ENCODE measurements at regions not wholly inside any gene's neighbourhood (a gene's known extent, or its start where the extent isn't known, plus 50 kb on each side); places are given as distances from the start of the nearest gene placed in this dataset.
"Not testable (repeated sequence)": the region's sequence is repeated elsewhere in the genome, so short reads cannot be mapped to it uniquely, and the experiment has no call there.

DNA sequence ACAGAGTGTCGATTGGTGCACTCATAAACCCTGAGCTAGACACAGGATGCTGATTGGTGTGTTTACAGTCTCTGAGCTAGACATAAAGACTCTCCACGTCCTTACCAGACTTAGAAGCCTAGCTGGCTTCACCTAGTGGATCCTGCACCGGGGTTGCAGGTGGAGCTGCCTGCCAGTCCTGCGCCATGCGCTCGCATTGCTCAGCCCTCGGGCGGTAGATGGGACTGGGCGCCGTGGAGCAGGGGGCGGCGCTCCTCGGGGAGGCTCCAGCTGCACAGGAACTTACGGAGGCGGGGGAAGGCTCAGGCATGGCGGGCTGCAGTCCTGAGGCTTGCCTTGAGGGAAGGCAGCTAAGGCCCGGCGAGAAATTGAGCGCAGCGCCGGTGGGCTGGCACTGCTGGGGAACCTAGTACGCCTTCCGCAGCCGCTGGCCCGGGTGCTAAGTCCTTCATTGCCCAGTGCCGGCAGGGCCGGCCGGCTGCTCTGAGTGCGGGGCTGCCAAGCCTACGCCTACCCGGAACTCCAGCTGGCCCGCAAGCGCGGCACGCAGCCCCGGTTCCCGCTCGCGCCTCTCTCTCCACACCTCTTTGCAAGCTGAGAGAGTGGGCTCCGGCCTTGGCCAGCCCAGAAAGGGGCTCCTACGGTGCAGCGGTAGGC, 78.5 kb upstream of the AMZ2 start:
- TF ChIP-seq ZC3H11A (IDR thresholded peaks at IDR 0.05); CTCF (IDR thresholded peaks at IDR 0.05); POLR2A (IDR thresholded peaks at IDR 0.05; ENCODE audit: low read length); POLR2AphosphoS2 (conservative IDR thresholded peaks at IDR 0.05; ENCODE audit: low read length); JUN (IDR thresholded peaks at IDR 0.05); TFCP2L1 (CRISPR knock-in tag; IDR thresholded peaks at IDR 0.05); RNF2 (IDR thresholded peaks at IDR 0.05; ENCODE audit: borderline replicate concordance, low read depth): not testable (repeated sequence)
